ENCODE measurements at regions not wholly inside any gene's neighbourhood (a gene's known extent, or its start where the extent isn't known, plus 50 kb on each side); places are given as distances from the start of the nearest gene placed in this dataset.

- no peak for ATAC-seq
- no peaks in the 10 kb centered on the region for H3K9me3 Mint-ChIP-seq
- H3K36me3 Mint-ChIP-seq: no peaks in the 10 kb centered on the region
- no peak for DNase-seq (ENCODE audit: low spot score in 2 of 2)
- no peak overlapping the region for H3K27ac Mint-ChIP-seq
Observed at GRCh38 chr13:109370496-109370895, 415.9 kb downstream of the IRS2 start.

GRCh38 chr13:109369353-109370052 lies 416.9 kb downstream of the IRS2 start:
- Mint-ChIP-seq H3K27ac (no peak overlapping the region), H3K9me3 (peaks cover 0 to 9% of the 10 kb centered on the region in 2 donors), H3K36me3 (no peaks in the 10 kb centered on the region)
- ATAC-seq (no peak), DNase-seq (ENCODE audit: low spot score in 2 of 2) (no peak)

GRCh38 chr13:109368230-109368629 lies 418.2 kb downstream of the IRS2 start:
- no peak for ATAC-seq

GRCh38 chr13:109366525-109366924 lies 419.9 kb downstream of the IRS2 start:
- Mint-ChIP-seq H3K9me3 (peaks cover 0 to 10% of the 10 kb centered on the region in 2 donors), H3K27ac (no peak overlapping the region), H3K36me3 (no peaks in the 10 kb centered on the region)
- ATAC-seq: no peak
- DNase-seq (ENCODE audit: low spot score in 2 of 2): no peak

More at GRCh38 chr13:109368230-109368629, 418.2 kb downstream of the IRS2 start:
- H3K9me3 Mint-ChIP-seq: peaks cover 0 to 10% of the 10 kb centered on the region in 2 donors
- no peak overlapping the region for H3K27ac Mint-ChIP-seq
- no peak for DNase-seq (ENCODE audit: low spot score in 2 of 2)
- H3K36me3 Mint-ChIP-seq: no peaks in the 10 kb centered on the region

- DNase-seq (ENCODE audit: low spot score in 2 of 2) (no peak), ATAC-seq (no peak)
- H3K27ac Mint-ChIP-seq: no peak overlapping the region
- H3K9me3 Mint-ChIP-seq: peaks cover 0 to 10% of the 10 kb centered on the region in 2 donors
- H3K36me3 Mint-ChIP-seq: no peaks in the 10 kb centered on the region
Observed at GRCh38 chr13:109363431-109363830, 423.0 kb downstream of the IRS2 start.

- Mint-ChIP-seq H3K9me3 (peaks cover 0 to 10% of the 10 kb centered on the region in 2 donors), H3K36me3 (no peaks in the 10 kb centered on the region), H3K27ac (no peak overlapping the region)
- ATAC-seq (no peak), DNase-seq (ENCODE audit: low spot score in 2 of 2) (no peak)
Observed at GRCh38 chr13:109362616-109363015, 423.8 kb downstream of the IRS2 start.

- no peaks in the 10 kb centered on the region for H3K36me3 Mint-ChIP-seq
- ATAC-seq (no peak), DNase-seq (ENCODE audit: low spot score in 2 of 2) (no peak)
- H3K27ac Mint-ChIP-seq: no peak overlapping the region
- H3K9me3 Mint-ChIP-seq: peaks cover 0 to 10% of the 10 kb centered on the region in 2 donors
Observed at GRCh38 chr13:109361562-109362289, 424.7 kb downstream of the IRS2 start.

GRCh38 chr13:109357751-109358471 lies 428.5 kb downstream of the IRS2 start:
- no peak for ATAC-seq

GRCh38 chr13:109355875-109356434 lies 430.4 kb downstream of the IRS2 start:
- DNase-seq (ENCODE audit: low spot score in 2 of 2) (no peak), ATAC-seq (no peak)
- H3K27ac Mint-ChIP-seq: no peak overlapping the region
- no peaks in the 10 kb centered on the region for H3K36me3 Mint-ChIP-seq
- no peaks in the 10 kb centered on the region for H3K9me3 Mint-ChIP-seq

More at GRCh38 chr13:109357751-109358471, 428.5 kb downstream of the IRS2 start:
- Mint-ChIP-seq H3K27ac (no peak overlapping the region), H3K9me3 (no peaks in the 10 kb centered on the region), H3K36me3 (no peaks in the 10 kb centered on the region)
- no peak for DNase-seq (ENCODE audit: low spot score in 2 of 2)

GRCh38 chr13:109355166-109355565 lies 431.2 kb downstream of the IRS2 start:
- no peak for ATAC-seq
- no peak overlapping the region for H3K27ac Mint-ChIP-seq
- no peaks in the 10 kb centered on the region for H3K9me3 Mint-ChIP-seq
- H3K36me3 Mint-ChIP-seq: no peaks in the 10 kb centered on the region
- DNase-seq (ENCODE audit: low spot score in 2 of 2): no peak

GRCh38 chr13:109351236-109351635 lies 435.1 kb downstream of the IRS2 start:
- Mint-ChIP-seq H3K9me3 (no peaks in the 10 kb centered on the region), H3K36me3 (no peaks in the 10 kb centered on the region), H3K27ac (no peak overlapping the region)
- DNase-seq (ENCODE audit: low spot score in 2 of 2) (no peak), ATAC-seq (no peak)

GRCh38 chr13:109348519-109349258 lies 437.7 kb downstream of the IRS2 start:
- Mint-ChIP-seq H3K36me3 (no peaks in the 10 kb centered on the region), H3K27ac (no peak overlapping the region), H3K9me3 (no peaks in the 10 kb centered on the region)
- no peak for ATAC-seq
- no peak for DNase-seq (ENCODE audit: low spot score in 2 of 2)

GRCh38 chr13:109346060-109346459 lies 440.3 kb downstream of the IRS2 start:
- H3K27ac Mint-ChIP-seq: no peak overlapping the region
- ATAC-seq (no peak), DNase-seq (ENCODE audit: low spot score in 2 of 2) (no peak)
- no peaks in the 10 kb centered on the region for H3K9me3 Mint-ChIP-seq
- H3K36me3 Mint-ChIP-seq: no peaks in the 10 kb centered on the region

GRCh38 chr13:109345433-109345941 lies 440.9 kb downstream of the IRS2 start:
- H3K36me3 Mint-ChIP-seq: no peaks in the 10 kb centered on the region
- H3K9me3 Mint-ChIP-seq: no peaks in the 10 kb centered on the region
- H3K27ac Mint-ChIP-seq: no peak overlapping the region
- DNase-seq (ENCODE audit: low spot score in 2 of 2) (no peak), ATAC-seq (no peak)

GRCh38 chr13:109344552-109345157 lies 441.7 kb downstream of the IRS2 start:
- no peak overlapping the region for H3K27ac Mint-ChIP-seq
- DNase-seq (ENCODE audit: low spot score in 2 of 2) (no peak), ATAC-seq (no peak)
- H3K9me3 Mint-ChIP-seq: no peaks in the 10 kb centered on the region
- no peaks in the 10 kb centered on the region for H3K36me3 Mint-ChIP-seq

GRCh38 chr13:109336730-109337129 lies 449.7 kb downstream of the IRS2 start:
- ATAC-seq (no peak), DNase-seq (ENCODE audit: low spot score in 2 of 2) (no peak)
- no peaks in the 10 kb centered on the region for H3K9me3 Mint-ChIP-seq
- no peak overlapping the region for H3K27ac Mint-ChIP-seq
- H3K36me3 Mint-ChIP-seq: no peaks in the 10 kb centered on the region

Data from activated naive CD4-positive, alpha-beta T cell treated with anti-CD3 and anti-CD28 coated beads, Interleukin-2, amount 50 U/mL, for 72 hours (primary cell).